ENCODE measurements at regions not wholly inside any gene's neighbourhood (a gene's known extent, or its start where the extent isn't known, plus 50 kb on each side); places are given as distances from the start of the nearest gene placed in this dataset.
"Not testable (repeated sequence)": the region's sequence is repeated elsewhere in the genome, so short reads cannot be mapped to it uniquely, and the experiment has no call there.

DNA sequence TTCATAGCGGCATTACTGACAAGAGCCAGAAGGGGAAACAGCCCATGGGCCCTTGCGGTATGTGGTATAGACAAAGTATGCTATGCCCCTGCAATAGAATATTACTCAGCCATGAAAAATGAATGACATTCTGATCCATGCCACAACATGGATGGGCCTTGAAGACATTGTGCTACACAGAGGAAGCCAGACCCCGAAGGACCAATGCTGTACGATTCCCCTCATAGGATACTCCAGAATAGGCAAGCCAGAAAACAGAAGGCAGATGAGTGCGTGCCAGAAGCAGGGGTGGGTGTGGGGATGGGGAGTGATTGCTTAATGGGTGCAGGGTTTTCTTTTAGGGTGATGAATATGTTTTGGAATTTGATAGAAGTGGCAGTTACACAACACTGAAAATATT lies 342.0 kb downstream of the TEX29 start:
- no peak for DNase-seq (ENCODE audit: low read depth in 2 of 3, low spot score in 1 of 3)

DNA sequence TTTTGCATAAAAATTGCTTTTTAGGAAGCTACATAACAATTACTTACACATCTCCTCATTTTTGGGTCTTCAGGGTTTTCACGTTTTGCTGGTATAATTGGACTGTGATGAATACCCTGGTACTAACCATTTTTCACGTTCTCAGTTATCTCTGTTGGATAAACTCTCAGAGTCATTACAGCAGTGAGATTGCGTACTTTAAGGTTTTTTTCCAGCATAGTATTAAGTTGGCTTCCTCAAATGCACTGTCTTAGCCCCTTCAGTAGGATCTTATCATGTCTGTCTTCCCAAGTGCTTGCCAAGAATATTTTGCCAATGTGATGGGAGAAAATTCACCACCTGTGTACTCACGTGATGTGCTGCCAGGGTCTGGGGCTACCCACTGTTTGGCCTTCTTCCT lies 342.5 kb downstream of the TEX29 start:
- no peak for DNase-seq (ENCODE audit: low read depth in 2 of 3, low spot score in 1 of 3)

DNA sequence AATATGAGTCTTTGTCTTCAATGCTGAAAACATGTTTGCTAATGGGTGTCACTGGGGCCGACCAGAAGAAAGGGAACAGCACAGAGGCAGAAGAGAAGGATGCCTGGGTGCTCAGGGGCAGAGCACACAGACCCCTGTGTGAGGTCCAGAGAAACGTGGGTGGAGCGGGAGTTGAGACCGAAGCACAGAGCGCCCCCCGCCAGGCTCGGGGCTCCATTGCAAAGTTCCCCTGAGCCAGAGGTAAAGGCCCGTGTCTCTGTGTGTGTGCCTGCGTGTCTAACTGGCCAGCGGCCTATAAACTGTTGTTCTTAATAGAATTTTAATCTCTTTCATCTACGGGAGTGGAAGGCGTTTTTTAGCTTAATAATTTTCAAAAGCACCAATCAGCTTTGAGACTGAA lies 343.1 kb downstream of the TEX29 start:
- no peak for DNase-seq (ENCODE audit: low read depth in 2 of 3, low spot score in 1 of 3)

DNA sequence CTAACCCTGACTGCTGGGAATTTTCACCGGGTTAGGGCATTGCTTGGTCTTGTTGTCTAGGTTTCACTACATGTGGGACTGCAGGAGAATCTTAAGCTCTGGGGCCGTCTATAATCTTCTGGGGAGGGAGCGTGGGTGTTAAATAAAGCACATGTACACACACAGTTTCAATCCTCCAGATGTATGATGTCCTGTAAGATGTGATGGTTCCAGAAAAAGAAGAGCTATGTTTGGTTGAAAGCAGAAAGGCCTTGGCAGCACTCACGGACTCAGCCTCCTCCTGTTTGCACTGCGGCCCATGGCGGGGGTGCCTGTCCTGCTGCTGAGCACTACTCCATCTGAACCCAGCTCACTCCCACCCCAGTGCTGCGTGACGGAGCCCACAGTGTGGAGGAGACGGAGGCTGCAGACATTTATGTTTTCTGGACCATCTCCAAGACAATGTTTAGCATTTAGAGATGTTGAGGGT lies 343.5 kb downstream of the TEX29 start:
- no peak for DNase-seq (ENCODE audit: low read depth in 2 of 3, low spot score in 1 of 3)

DNA sequence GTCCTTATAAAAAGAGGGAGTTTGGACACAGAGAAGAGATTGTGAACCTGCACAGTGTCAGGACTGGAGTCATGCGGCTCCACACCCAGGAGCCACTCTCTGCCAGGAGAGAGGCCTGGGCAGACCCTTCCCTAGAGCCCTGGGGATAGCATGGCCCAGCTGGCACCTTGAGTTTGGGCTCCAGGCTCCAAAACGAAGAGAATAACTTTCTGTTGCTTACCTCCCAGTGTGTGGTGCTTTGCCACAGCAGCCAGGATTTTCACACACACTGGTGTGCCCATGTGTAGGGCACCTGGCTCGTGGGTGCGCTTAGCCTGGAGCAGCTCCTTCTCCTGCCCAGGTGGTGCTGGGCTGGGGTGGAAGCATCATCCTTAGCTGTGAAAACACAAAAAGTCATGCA lies 344.3 kb downstream of the TEX29 start:
- no peak for DNase-seq (ENCODE audit: low read depth in 2 of 3, low spot score in 1 of 3)

DNA sequence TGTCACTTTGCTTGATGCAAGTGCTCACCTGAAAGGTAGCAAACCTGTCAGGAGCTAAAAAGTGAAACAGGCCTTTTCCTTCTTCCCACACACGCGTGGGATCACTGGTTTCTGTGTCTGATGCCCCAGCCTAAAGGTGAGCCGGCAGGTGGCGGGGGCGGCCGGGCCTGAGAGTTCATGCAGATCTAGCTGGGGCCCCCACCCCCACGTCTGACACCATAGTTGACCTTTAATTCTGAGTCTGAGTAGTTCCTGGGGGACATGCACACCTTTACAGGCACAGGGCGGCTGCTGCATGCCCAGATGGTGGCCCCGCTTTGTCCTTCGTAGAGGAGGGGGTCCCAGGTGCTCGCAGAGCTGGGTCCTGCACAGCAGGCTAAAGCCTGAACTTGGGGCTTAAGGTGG lies 345.3 kb downstream of the TEX29 start:
- DNase-seq (ENCODE audit: low read depth in 2 of 3, low spot score in 1 of 3): no peak

DNA sequence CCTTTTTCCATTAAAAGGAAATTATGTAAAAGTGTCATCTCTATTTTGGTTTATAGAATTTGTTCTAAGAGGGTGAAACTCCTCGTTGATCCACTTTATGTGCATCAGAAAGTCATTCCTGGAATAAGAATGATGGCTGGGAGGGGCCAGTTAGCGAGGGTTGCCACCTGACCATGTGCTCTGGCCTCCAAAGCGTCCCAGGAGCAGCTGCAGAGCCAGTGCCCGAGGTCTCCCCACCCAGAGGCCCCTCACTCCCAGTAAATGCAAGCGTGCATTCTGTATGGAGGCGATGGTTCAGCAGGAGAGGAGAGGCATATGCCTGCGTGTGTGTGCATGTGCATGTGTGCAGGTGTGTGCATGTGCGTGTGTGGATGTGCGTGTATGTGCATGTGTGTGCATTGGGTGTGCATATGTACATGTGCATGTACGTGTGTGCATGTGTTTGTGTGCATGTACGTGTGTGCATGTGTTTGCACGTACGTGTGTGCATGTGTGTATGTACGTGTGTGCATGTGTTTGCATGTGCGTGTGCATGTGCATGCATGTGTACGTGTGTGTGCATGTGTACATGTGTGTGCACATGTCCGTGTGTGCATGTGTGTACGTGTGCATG lies 345.8 kb downstream of the TEX29 start:
- DNase-seq (ENCODE audit: low read depth in 2 of 3, low spot score in 1 of 3): no peak

DNA sequence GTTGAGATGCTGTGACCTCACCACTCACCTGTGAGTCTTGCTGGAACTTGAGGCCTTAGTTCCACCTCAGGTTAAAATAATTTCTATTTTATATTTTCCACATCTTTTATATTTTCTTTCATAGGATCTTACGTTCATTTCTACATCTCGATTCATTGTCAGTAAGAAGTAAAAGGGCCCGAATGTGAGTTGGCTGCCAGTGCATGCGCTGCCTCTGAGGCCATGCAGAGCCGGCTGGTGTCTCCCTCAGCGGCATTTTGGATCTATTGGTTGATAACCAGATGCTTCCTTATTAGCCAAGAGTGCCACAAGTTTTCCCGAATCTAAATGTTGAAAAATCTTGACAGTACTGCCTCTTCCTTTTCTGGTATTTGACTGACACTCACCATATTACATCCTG lies 347.3 kb downstream of the TEX29 start:
- no peak for DNase-seq (ENCODE audit: low read depth in 2 of 3, low spot score in 1 of 3)

DNA sequence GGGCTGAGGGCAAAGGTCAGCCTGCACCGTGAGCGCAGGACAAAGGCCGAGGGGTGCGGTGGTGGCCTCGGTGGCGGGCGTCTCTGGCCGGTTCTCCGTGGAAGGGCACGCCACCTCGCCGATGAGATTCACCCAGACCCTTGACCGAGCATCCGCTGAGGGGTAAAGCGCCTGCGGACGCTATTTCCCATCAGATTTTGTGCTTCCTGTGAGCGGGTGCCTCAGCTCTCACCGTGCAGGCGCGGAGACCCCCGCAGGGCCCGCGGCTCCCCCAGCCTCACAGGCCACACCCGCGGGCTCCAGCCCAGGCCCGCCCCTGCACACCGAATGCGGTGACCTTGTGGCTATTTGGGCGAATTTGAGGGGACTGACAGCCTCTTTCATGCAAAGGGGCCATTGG lies 348.0 kb downstream of the TEX29 start:
- no peak for DNase-seq (ENCODE audit: low read depth in 2 of 3, low spot score in 1 of 3)

DNA sequence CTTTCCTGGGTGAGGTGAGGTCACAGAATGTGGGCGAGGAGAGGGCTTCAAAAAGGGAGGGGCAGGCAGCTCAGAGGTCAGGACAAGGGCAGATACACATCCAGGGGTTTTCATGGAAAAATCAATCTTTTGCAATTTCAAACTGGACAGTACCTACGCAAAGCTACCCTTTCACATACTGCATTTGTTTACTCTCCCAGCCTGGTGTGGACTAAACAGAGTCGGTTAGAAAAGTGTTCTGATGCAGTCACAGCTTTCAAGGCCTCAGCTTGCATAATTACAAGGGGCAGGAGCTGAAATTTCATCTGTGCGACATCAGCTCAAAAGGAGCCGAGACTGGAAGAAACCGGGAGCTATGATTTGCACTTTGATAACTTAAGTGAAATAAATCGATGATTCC lies 351.8 kb downstream of the TEX29 start:
- not testable (repeated sequence) for DNase-seq (ENCODE audit: low read depth in 2 of 3, low spot score in 1 of 3)

DNA sequence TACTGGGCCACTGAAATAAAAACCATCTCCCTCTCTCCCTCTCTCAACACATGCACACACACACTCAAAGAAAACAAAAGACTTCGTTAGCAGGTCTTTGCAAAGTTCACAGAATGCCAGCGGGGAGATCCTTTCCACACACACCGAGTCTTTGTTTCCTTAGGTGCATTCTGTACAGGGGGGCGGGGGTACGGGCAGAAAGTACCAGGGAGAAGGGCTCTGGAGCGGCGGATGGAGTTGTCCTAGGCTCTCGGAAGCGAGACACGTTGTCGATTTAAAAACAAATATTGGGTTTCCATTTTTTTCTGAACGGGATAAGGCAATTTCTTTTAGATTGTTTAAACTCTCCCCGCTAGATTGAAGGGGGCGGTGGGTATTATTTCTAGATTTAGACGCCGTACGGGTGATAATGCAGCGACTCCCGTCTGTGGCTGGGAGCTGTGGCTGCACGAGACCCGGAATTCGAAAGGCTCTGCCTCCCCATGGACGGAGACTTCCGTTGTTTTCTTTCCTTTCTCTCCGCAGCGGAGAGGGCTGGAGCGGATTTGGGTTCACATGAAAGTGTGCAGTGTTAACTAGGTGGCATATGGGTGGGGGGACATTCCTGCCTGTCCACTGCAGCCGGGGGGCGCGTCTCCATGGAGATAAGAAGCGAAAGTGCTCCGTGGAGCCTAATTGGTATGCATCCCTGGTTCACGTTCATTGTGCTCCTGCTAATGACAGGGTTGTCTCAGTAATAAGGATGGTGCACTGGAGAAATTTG lies 357.9 kb downstream of the TEX29 start:
- DNase-seq (ENCODE audit: low read depth in 2 of 3, low spot score in 1 of 3): not testable (repeated sequence)

DNA sequence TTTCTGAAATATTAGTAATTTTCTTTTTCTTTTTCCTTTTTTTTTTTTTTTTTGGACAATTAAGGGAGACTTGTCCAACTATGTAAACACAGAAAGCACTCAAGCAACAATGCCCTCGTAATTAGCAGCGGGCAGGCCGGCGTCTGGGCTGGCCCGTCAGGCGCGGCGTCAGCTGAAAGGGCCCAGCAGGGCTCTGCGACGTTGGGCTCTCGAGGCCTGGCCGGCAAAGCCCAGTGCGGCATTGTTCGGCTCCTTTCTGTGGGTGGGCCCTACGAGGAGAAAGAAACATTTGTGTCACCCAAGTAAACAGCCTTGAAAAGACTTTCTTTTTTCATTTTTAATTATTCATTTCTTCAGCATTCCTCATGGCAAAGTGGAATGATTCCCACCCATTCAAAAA lies 359.2 kb downstream of the TEX29 start:
- DNase-seq (ENCODE audit: low read depth in 2 of 3, low spot score in 1 of 3): not testable (repeated sequence)

DNA sequence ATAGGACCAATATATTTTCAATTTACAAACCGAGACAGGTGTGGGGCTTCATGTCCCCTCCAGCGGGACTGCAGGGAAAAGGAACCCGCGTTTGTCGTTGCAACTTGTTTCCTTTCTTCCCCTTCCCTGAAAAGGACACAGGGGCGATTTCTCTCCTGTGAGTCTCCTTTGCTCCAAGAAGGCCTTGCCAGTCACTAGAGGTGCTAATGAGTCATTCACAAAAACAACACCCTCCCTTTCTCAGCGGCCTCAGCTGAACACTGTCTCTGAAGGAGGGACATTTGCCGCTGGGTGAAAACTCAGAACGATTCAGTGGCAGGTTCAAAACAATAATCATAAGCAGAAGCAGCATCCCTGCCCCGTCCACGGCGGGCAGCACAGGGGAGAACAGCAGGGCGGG lies 359.7 kb downstream of the TEX29 start:
- not testable (repeated sequence) for DNase-seq (ENCODE audit: low read depth in 2 of 3, low spot score in 1 of 3)

DNA sequence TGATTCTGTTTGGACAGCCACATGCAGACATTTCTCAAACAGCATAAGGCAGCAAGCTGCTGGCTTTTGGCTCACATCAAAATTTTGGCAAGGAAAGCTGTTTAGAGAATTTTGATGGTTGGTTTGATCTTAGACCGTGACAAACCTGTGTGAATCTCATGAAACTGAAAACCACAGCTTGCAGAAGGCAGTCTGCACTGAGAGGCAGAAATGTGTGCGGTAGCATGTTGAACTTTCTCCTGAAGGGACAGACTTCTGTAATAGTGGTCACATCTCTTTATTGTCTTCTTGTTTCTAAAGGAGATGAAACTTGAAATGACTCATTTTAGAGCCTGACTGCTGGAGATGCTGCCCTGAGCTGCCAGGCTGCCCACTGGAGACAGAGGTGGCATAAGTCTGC lies 371.6 kb downstream of the TEX29 start:
- DNase-seq (ENCODE audit: low read depth in 2 of 3, low spot score in 1 of 3): not testable (repeated sequence)

DNA sequence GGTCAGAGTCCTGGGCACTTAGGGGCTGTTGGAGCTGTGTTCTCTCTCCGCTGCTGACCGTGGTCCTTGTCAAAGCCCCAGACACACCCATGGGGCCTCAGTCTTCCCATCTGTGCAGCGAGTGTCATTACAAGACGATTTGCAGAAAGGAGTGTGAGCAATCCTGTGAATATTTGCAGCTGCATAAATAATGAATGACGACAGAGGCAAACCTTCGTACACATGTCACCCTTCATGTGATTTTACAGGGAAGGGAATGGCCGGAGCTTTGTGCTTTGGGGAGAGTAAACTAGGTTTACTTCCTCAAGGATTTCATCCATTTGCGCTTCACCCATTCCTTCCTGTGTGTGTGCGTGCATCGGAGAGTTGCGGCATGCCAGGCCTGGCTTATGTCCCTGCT lies 370.8 kb upstream of the SOX1 start:
- DNase-seq (ENCODE audit: low read depth in 2 of 3, low spot score in 1 of 3): not testable (repeated sequence)

DNA sequence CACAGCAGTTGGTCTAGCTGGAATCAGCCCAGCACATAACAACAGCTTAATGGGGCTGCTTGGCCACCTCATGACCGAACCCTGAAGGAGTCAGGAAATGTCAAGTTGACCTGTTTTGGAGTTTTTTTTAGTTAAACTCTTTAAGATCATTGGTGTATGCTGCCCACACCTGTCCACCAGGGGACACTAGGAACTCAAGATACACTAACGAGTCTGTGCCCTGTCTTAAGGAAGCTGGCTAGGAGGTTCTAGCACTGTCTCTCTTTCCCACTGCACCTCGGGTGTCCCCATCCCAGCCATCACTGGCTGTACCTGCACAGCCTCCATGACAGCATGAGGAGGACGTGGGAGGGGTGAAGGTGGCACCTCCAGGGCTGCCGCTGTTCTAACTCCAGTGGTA lies 364.9 kb upstream of the SOX1 start:
- not testable (repeated sequence) for DNase-seq (ENCODE audit: low read depth in 2 of 3, low spot score in 1 of 3)

Measured in stimulated activated CD4-positive, alpha-beta T cell treated with anti-CD3 and anti-CD28 coated beads, Interleukin-12 subunit alpha, Interleukin-12 subunit beta, amount 100 ng/mL, for 48 hours (primary cell).